Astrocyte of the cerebellum (primary cell): ENCODE measurements at regions not wholly inside any gene's neighbourhood (a gene's known extent, or its start where the extent isn't known, plus 50 kb on each side); places are given as distances from the start of the nearest gene placed in this dataset.

ENCODE experiments used
- DNase-seq: peaks from one replicate; pipeline ENCODE4 v3.0.0-alpha.2; 2011; ENCODE audit warnings: low read depth
- H3K4me3 ChIP-seq: 2 replicates; pipeline ENCODE4 v1.5.1; 2011; ENCODE audit warnings: mild to moderate bottlenecking, low read depth, low read length, moderate library complexity
- in situ Hi-C: cut with HindIII; loops from 2 replicates; pipeline ENCODE4 v1.10.0; 2017; ENCODE audit warnings: low sequenced_read_pairs
- TF ChIP-seq, protein P1 (sequence below): IDR thresholded peaks from 2 replicates; pipeline ENCODE4 v1.5.1; 2012; ENCODE audit warnings: low read length, low read depth, moderate library complexity, mild to moderate bottlenecking; ENCODE audit errors: missing control alignments

DNA sequence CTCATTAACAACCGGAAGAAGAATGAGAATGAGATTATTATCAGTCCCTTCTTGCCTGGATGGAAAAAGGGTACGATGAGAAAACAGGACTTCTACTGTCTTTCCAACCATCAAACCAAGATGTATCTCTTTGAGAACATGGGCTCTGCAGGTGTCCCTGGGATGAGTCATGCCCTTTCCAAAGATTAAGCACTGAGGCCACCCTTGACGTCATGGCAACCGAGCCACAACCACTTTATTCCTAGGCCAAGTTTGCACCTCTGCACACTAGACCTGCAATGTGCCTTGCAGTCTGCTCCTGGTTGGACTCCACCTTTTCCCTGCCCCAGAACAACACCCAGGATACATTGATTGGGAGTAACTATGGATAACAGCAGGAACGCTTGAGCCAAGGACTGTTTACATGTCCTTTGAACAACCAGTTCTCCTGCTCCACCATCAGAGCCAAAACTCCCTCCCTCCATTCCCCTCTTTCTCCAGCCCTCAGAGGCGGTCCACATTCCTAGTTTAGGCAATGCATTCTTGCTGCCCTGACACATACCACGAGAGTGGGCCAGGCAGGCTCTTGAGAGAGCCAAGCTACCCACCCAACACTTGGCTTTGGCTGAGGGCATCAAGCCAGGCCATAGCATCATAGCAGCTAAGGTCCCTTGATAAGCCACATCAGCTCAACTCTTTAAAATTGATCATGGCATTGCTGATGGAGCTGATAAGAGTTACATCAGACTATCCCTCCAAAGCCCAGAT, 310.7 kb downstream of the TNS1 start:
- no peak overlapping the region for H3K4me3 ChIP-seq
- TF ChIP-seq, protein P1, sequence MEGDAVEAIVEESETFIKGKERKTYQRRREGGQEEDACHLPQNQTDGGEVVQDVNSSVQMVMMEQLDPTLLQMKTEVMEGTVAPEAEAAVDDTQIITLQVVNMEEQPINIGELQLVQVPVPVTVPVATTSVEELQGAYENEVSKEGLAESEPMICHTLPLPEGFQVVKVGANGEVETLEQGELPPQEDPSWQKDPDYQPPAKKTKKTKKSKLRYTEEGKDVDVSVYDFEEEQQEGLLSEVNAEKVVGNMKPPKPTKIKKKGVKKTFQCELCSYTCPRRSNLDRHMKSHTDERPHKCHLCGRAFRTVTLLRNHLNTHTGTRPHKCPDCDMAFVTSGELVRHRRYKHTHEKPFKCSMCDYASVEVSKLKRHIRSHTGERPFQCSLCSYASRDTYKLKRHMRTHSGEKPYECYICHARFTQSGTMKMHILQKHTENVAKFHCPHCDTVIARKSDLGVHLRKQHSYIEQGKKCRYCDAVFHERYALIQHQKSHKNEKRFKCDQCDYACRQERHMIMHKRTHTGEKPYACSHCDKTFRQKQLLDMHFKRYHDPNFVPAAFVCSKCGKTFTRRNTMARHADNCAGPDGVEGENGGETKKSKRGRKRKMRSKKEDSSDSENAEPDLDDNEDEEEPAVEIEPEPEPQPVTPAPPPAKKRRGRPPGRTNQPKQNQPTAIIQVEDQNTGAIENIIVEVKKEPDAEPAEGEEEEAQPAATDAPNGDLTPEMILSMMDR = no peak
- no peak for DNase-seq
- in situ Hi-C loops = no loop called here

DNA sequence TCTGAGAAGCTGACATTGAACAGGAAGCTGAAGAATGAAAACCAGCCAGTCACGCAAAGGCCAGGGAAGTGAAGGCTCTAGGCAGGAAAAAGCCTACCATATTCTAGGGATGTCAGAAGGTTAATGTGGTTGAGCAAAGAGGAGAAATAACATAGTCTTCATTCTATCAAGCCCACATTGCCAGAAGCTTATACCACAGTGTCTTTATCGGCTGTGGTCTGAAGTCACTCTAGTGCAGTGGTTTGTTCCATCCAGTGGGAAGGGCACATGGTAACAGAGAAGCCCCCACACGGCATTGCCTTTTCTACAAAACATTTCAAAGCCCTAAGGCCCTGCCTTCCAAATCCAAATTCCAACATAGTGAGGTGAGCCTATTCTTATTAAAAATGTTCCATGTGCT, 311.3 kb downstream of the TNS1 start:
- in situ Hi-C loops = no loop called here
- no peak overlapping the region for H3K4me3 ChIP-seq
- no peak for DNase-seq
- TF ChIP-seq, protein P1 = no peak

DNA sequence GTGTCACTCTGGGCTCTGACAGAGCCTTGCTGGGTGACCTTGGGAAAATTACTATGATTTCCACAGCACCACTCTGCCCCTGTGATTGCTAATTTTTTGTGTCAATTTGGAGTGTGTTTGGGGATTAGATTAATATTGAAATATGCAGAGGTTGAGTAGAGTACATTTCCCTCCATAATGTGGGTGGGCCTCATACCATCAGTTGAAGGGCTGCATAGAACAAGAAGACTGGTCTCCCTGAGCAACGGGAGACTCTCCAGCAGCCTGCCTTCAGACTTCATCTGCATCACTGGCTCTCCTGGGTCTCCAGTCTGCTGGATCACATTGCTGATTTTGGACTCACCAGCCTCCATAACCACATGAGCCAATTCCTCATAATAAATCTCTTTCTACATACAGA, 313.7 kb downstream of the TNS1 start:
- no peak overlapping the region for H3K4me3 ChIP-seq
- DNase-seq = no peak
- in situ Hi-C loops = no loop called here
- TF ChIP-seq, protein P1 = no peak

DNA sequence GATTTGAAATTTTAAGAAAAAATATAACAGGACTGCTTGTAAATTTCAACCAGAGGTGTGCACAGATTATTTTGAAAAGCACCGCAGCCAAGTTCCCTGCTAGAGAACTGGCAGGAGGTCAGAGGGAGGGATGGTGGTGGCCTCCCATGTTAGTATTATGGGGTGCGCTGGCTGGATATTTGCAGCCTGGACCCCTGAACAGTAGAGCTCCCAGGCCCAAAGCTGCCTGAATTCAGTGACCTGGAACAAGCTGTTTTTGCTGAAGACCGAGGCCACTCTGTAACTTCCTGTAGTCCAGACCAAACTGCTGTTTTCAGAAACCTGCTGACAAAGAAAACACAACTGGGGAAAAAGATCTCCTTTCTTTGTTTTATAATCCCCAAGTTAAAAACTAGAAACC, 314.3 kb downstream of the TNS1 start:
- no peak for DNase-seq
- H3K4me3 ChIP-seq = no peak overlapping the region
- TF ChIP-seq, protein P1 = no peak
- in situ Hi-C loops = no loop called here

DNA sequence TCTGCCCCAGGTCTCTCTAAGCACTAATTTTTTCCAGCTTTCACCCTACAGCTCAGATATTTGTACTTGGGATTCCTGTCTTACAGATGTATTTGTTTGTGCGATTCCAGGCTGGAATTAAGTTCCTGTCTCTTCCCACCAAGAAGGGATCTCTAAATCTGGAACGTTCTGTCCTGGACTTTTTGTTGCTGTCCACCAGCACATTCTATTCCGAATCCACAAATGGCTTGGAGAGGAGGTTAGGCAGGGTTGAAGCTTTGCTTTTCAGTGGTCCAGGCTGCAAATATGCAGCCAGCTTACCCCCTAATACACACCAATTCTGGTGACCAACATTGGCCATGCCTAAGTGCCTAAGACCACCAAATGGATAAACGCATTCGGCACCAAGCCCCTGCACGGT, 315.0 kb downstream of the TNS1 start:
- no peak overlapping the region for H3K4me3 ChIP-seq
- in situ Hi-C loops = no loop called here
- DNase-seq = no peak
- TF ChIP-seq, protein P1 = no peak

DNA sequence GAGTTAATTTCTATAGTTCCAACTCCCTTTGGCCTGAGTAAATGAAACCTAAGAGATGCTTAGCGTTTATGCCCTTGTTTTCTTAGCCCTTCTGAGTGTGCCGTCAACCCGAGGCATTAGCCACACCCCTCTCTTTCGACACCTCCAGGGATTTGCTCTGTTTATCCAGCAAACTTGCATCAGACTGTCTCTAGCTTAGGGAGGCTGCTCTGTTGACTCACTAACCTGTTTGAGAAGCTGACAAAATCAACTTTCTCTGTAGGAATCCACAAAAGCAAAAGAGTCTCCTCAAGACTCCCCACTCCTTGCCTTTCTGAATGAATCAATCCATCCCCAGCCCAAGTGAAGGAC, 317.6 kb downstream of the TNS1 start:
- in situ Hi-C loops = no loop called here
- no peak for DNase-seq
- TF ChIP-seq, protein P1 = no peak
- H3K4me3 ChIP-seq = no peak overlapping the region
